Vagina (tissue), 2 donors: ENCODE measurements at regions not wholly inside any gene's neighbourhood (a gene's known extent, or its start where the extent isn't known, plus 50 kb on each side); places are given as distances from the start of the nearest gene placed in this dataset.

ENCODE experiments used
- DNase-seq, 2 donors: peaks; one replicate each; pipeline ENCODE4 v3.0.0-alpha.2; 2017; ENCODE audit errors: extremely low spot score in 2 of 2
- H3K27ac ChIP-seq: fragments of 200-600 bp; sonication (generic); one replicate; pipeline ENCODE4 v1.5.1; 2019
- H3K27me3 ChIP-seq: fragments of 200-600 bp; sonication (generic); one replicate; pipeline ENCODE4 v1.5.1; 2019
- H3K36me3 ChIP-seq, 2 donors: fragments of 200-600 bp; sonication (generic); one replicate each; pipeline ENCODE4 v1.5.1; 2017 to 2019
- H3K4me1 ChIP-seq: fragments of 200-600 bp; sonication (generic); one replicate; pipeline ENCODE4 v1.5.1; 2019
- H3K4me3 ChIP-seq, 2 donors: fragments of 200-600 bp; sonication (generic); 1 replicate in 1 of 2; 2 replicates in 1 of 2; pipeline ENCODE4 v1.5.1; 2016 to 2019
- H3K9me3 ChIP-seq: fragments of 200-600 bp; sonication (generic); one replicate; pipeline ENCODE4 v1.5.1; 2019
- CTCF ChIP-seq, 3 experiments: fragments of 450-650 bp in 2 of 3; fragments of 200-600 bp in 1 of 3; sonication (generic) in 1 of 3; IDR thresholded peaks; one replicate each; pipeline ENCODE4 v1.5.1; 2017 to 2019; ENCODE audit warnings: antibody characterized with exemption in 3 of 3, mild to moderate bottlenecking in 2 of 3, moderate library complexity in 2 of 3
- POLR2A ChIP-seq, 2 donors: fragments of 450-650 bp; IDR thresholded peaks; one replicate each; pipeline ENCODE4 v1.6.1; 2017; ENCODE audit warnings: antibody characterized with exemption in 2 of 2, mild to moderate bottlenecking in 2 of 2, moderate library complexity in 2 of 2
- POLR2AphosphoS5 ChIP-seq, 2 donors: sonication (generic); formaldehyde crosslinking; IDR thresholded peaks; one replicate each; pipeline ENCODE4 v1.9.0; 2017; ENCODE audit warnings: antibody characterized with exemption in 2 of 2, mild to moderate bottlenecking in 2 of 2, low read depth in 1 of 2; ENCODE audit not compliant: insufficient read depth in 1 of 2
- intact Hi-C: fragments of 100-400 bp; cut with DNase I; formaldehyde crosslinking; loops from one replicate; pipeline ENCODE4 v1.15.1; 2023

GRCh38 chr9:91130796-91131318, 230.9 kb downstream of the AUH start:
- peak overlapping the region; percentile 17 for H3K27ac ChIP-seq

GRCh38 chr9:91131433-91131839, 230.3 kb downstream of the AUH start:
- H3K4me1 ChIP-seq, result peaks cover 14% of the 10 kb centered on the region
- intact Hi-C loops, result no loop called here
- H3K36me3 ChIP-seq, result no peaks in the 10 kb centered on the region
- no peaks in the 10 kb centered on the region for H3K27me3 ChIP-seq
- H3K9me3 ChIP-seq, result no peaks in the 10 kb centered on the region
- no peak for TF ChIP-seq POLR2A (IDR thresholded peaks at IDR 0.05)
- peak; percentile 54 to 86 for TF ChIP-seq POLR2AphosphoS5 (IDR thresholded peaks at IDR 0.05; ENCODE audit: insufficient read depth in 1 of 2, low read depth in 1 of 2)
- TF ChIP-seq CTCF (IDR thresholded peaks at IDR 0.05), result no peak
- no peak for DNase-seq
- no peak overlapping the region for H3K4me3 ChIP-seq
- peak overlapping the region; percentile 17 for H3K27ac ChIP-seq

More at GRCh38 chr9:91130796-91131318, 230.9 kb downstream of the AUH start:
- TF ChIP-seq CTCF (IDR thresholded peaks at IDR 0.05) (no peak), POLR2AphosphoS5 (IDR thresholded peaks at IDR 0.05; ENCODE audit: insufficient read depth in 1 of 2, low read depth in 1 of 2) (no peak), POLR2A (IDR thresholded peaks at IDR 0.05) (no peak)
- Histone ChIP-seq H3K4me3 (no peak overlapping the region), H3K9me3 (no peaks in the 10 kb centered on the region), H3K36me3 (no peaks in the 10 kb centered on the region), H3K27me3 (no peaks in the 10 kb centered on the region), H3K4me1 (peaks cover 14% of the 10 kb centered on the region)
- intact Hi-C loops, result no loop called here
- DNase-seq, result no peak

GRCh38 chr9:91132576-91133073, 229.1 kb downstream of the AUH start:
- no peak overlapping the region for H3K4me3 ChIP-seq
- H3K27me3 ChIP-seq, result no peaks in the 10 kb centered on the region
- intact Hi-C loops, result no loop called here
- H3K27ac ChIP-seq, result peak overlapping the region; percentile 17
- H3K9me3 ChIP-seq, result no peaks in the 10 kb centered on the region
- no peak for DNase-seq
- peaks cover 14% of the 10 kb centered on the region for H3K4me1 ChIP-seq
- TF ChIP-seq POLR2AphosphoS5 (IDR thresholded peaks at IDR 0.05; ENCODE audit: insufficient read depth in 1 of 2, low read depth in 1 of 2) (no peak), POLR2A (IDR thresholded peaks at IDR 0.05) (no peak)
- no peaks in the 10 kb centered on the region for H3K36me3 ChIP-seq

- H3K4me3 ChIP-seq, result no peak overlapping the region
- no peak for DNase-seq
- peaks cover 14% of the 10 kb centered on the region for H3K4me1 ChIP-seq
- no peak overlapping the region for H3K27ac ChIP-seq
- intact Hi-C loops, result no loop called here
- H3K9me3 ChIP-seq, result no peaks in the 10 kb centered on the region
- no peak for TF ChIP-seq CTCF (IDR thresholded peaks at IDR 0.05)
- TF ChIP-seq POLR2AphosphoS5 (IDR thresholded peaks at IDR 0.05; ENCODE audit: insufficient read depth in 1 of 2, low read depth in 1 of 2), result no peak
- no peak for TF ChIP-seq POLR2A (IDR thresholded peaks at IDR 0.05)
- no peaks in the 10 kb centered on the region for H3K27me3 ChIP-seq
- H3K36me3 ChIP-seq, result no peaks in the 10 kb centered on the region
Observed at GRCh38 chr9:91134608-91135007, 227.1 kb downstream of the AUH start.

GRCh38 chr9:91137391-91137790, 224.3 kb downstream of the AUH start:
- H3K4me1 ChIP-seq, result no peaks in the 10 kb centered on the region
- H3K36me3 ChIP-seq, result no peaks in the 10 kb centered on the region
- H3K4me3 ChIP-seq, result no peak overlapping the region
- TF ChIP-seq POLR2AphosphoS5 (IDR thresholded peaks at IDR 0.05; ENCODE audit: insufficient read depth in 1 of 2, low read depth in 1 of 2) (no peak), CTCF (IDR thresholded peaks at IDR 0.05) (no peak), POLR2A (IDR thresholded peaks at IDR 0.05) (no peak)
- intact Hi-C loops, result no loop called here
- H3K27ac ChIP-seq, result no peak overlapping the region
- H3K27me3 ChIP-seq, result no peaks in the 10 kb centered on the region
- no peaks in the 10 kb centered on the region for H3K9me3 ChIP-seq
- no peak for DNase-seq
